HepG2 (cell line): ENCODE measurements at regions not wholly inside any gene's neighbourhood (a gene's known extent, or its start where the extent isn't known, plus 50 kb on each side); places are given as distances from the start of the nearest gene placed in this dataset.

Experiments
- ATAC-seq: fragments of 200-7000 bp; cut with Tn5 transposase; 3 replicates; pipeline ENCODE4 v1.9.1; 2020; ENCODE audit warnings: mild to moderate bottlenecking, moderate library complexity
- BruUV-seq: library from RNA; stranded (reverse); fragments of 400-500 nt; replicated peaks from 2 replicates; lab custom pipeline; 2021; lab: Mats Ljungman, UMichigan
- CTCF ChIA-PET: fragments of 300-600 bp; formaldehyde crosslinking; extraction: SDS; loops from one replicate; lab custom pipeline; 2021; ENCODE audit warnings: low total read pairs, inconsistent platforms, low intra/inter-chr PET ratio; lab: Yijun Ruan, JAX
- POLR2A ChIA-PET: fragments of 350-600 bp; sonication (Branson Sonifier 250); formaldehyde crosslinking; loops from one replicate; lab custom pipeline; 2020; ENCODE audit warnings: antibody characterized with exemption, inconsistent platforms; lab: Yijun Ruan, JAX
- DNase-seq: peaks from one replicate; pipeline ENCODE4 v3.0.0-alpha.2; 2015; ENCODE audit warnings: low spot score
- FAIRE-seq: peaks from 3 replicates; lab custom pipeline; 2011; peaks lifted over from hg19 to GRCh38; lab: Jason Lieb, UNC
- H2AFZ ChIP-seq: one replicate; pipeline ENCODE4 v1.6.1; 2011; ENCODE audit warnings: low read length, inconsistent platforms
- H3K27ac ChIP-seq: fragments of 300-600 bp; 3 replicates; pipeline ENCODE4 v1.8.0; 2011; ENCODE audit warnings: mixed run types, mild to moderate bottlenecking, mixed read lengths, low read length, inconsistent platforms; ENCODE audit not compliant: insufficient read depth; ENCODE audit errors: extremely low read length
- H3K27me3 ChIP-seq, 2 experiments: fragments of 200-600 bp in 1 of 2; 2 replicates in 1 of 2; 3 replicates in 1 of 2; pipeline versions ENCODE4 v1.6.0 to v1.8.0; 2011; ENCODE audit warnings: low read length in 2 of 2, mild to moderate bottlenecking in 2 of 2, moderate library complexity in 2 of 2, inconsistent platforms in 1 of 2; ENCODE audit not compliant: insufficient read depth in 2 of 2, control insufficient read depth in 1 of 2
- H3K36me3 ChIP-seq, 2 experiments: fragments of 200-600 bp in 1 of 2; replicated peaks in 1 of 2; 2 replicates in 1 of 2; 3 replicates in 1 of 2; pipeline versions ENCODE4 v1.5.1 to v1.8.0; 2011; ENCODE audit warnings: low read length in 2 of 2, inconsistent platforms in 1 of 2; ENCODE audit not compliant: insufficient read depth in 2 of 2, control insufficient read depth in 1 of 2
- H3K4me1 ChIP-seq: 2 replicates; pipeline ENCODE4 v1.5.1; 2012; ENCODE audit warnings: low read length, inconsistent platforms; ENCODE audit not compliant: insufficient read depth
- H3K4me2 ChIP-seq: 2 replicates; pipeline ENCODE4 v1.6.0; 2011; ENCODE audit warnings: low read depth, low read length, inconsistent platforms
- H3K4me3 ChIP-seq, 3 experiments: fragments of 200-600 bp in 1 of 3; sonication (generic), shearing (Covaris generic) in 1 of 3; replicated peaks in 1 of 3; 2 replicates each; pipeline ENCODE4 v1.5.1; 2011 to 2016; ENCODE audit warnings: low read length in 3 of 3, inconsistent platforms in 2 of 3, low read depth in 2 of 3, mild to moderate bottlenecking in 2 of 3, control low read depth in 1 of 3, mixed read lengths in 1 of 3; ENCODE audit not compliant: insufficient read depth in 1 of 3
- H3K79me2 ChIP-seq: one replicate; pipeline ENCODE4 v1.6.1; 2011; ENCODE audit warnings: low read length, inconsistent platforms; ENCODE audit not compliant: insufficient read depth
- H3K9ac ChIP-seq: 2 replicates; pipeline ENCODE4 v1.6.0; 2011; ENCODE audit warnings: mild to moderate bottlenecking, low read depth, low read length, inconsistent platforms; ENCODE audit not compliant: insufficient read depth
- H3K9me3 ChIP-seq: 2 replicates; pipeline ENCODE4 v1.5.1; 2012; ENCODE audit warnings: mild to moderate bottlenecking, low read length
- H4K20me1 ChIP-seq: 2 replicates; pipeline ENCODE4 v1.6.0; 2011; ENCODE audit warnings: inconsistent platforms, mild to moderate bottlenecking, low read length, moderate library complexity; ENCODE audit not compliant: insufficient read depth
- ATF7 ChIP-seq, 2 experiments: fragments of 450-650 bp in 1 of 2; sonication (generic) in 1 of 2; formaldehyde crosslinking in 1 of 2; IDR thresholded peaks; 2 replicates each; pipeline versions ENCODE4 v1.4.0 to v1.6.1; 2016 to 2020; ENCODE audit warnings: antibody characterized with exemption in 1 of 2, mild to moderate bottlenecking in 1 of 2, missing genetic modification reagents in 1 of 2
- CREB1 ChIP-seq, 2 experiments: fragments of 450-650 bp in 1 of 2; IDR thresholded peaks; 2 replicates each; pipeline ENCODE4 v1.6.1; 2016 to 2017; ENCODE audit warnings: control low read depth in 1 of 2, mild to moderate bottlenecking in 1 of 2, missing compliant biosample characterization in 1 of 2, missing genetic modification characterization in 1 of 2
- MXD4 ChIP-seq: IDR thresholded peaks from 2 replicates; pipeline ENCODE4 v1.6.1; 2016; ENCODE audit warnings: mild to moderate bottlenecking, missing biosample characterization, missing genetic modification reagents
- NFRKB ChIP-seq: fragments of 450-650 bp; IDR thresholded peaks from 2 replicates; pipeline ENCODE4 v1.6.1; 2017
- POGZ ChIP-seq: sonication (generic); formaldehyde crosslinking; IDR thresholded peaks from 2 replicates; pipeline ENCODE4 v1.4.0; 2020; ENCODE audit warnings: mild to moderate bottlenecking, missing genetic modification reagents
- PTBP1 ChIP-seq: fragments of 200-400 bp; formaldehyde crosslinking; IDR thresholded peaks from 2 replicates; pipeline ENCODE4 v1.6.1; 2018; ENCODE audit warnings: low read length, low read depth; ENCODE audit not compliant: poor library complexity, severe bottlenecking
- RBAK ChIP-seq: sonication (generic); formaldehyde crosslinking; IDR thresholded peaks from 2 replicates; pipeline ENCODE4 v1.5.1; 2020; ENCODE audit warnings: mild to moderate bottlenecking, missing genetic modification reagents
- SMAD3 ChIP-seq: sonication (generic); formaldehyde crosslinking; IDR thresholded peaks from 2 replicates; pipeline ENCODE4 v1.4.0; 2020; ENCODE audit warnings: missing genetic modification reagents
- SOX6 ChIP-seq, 2 experiments: fragments of 450-650 bp in 1 of 2; sonication (generic) in 1 of 2; formaldehyde crosslinking in 1 of 2; IDR thresholded peaks; 2 replicates each; pipeline versions ENCODE4 v1.4.0 to v1.6.1; 2017 to 2020; ENCODE audit warnings: antibody characterized with exemption in 1 of 2, mild to moderate bottlenecking in 1 of 2, missing genetic modification reagents in 1 of 2
- SP140L ChIP-seq: sonication (generic); formaldehyde crosslinking; IDR thresholded peaks from 2 replicates; pipeline ENCODE4 v1.4.0; 2020; ENCODE audit warnings: missing genetic modification reagents, borderline replicate concordance
- THYN1 ChIP-seq: sonication (generic); formaldehyde crosslinking; IDR thresholded peaks from 2 replicates; pipeline ENCODE4 v1.8.1; 2023; ENCODE audit warnings: low read depth, mild to moderate bottlenecking, moderate library complexity, missing genetic modification reagents, borderline replicate concordance
- ZC3H4 ChIP-seq: sonication (generic); formaldehyde crosslinking; IDR thresholded peaks from 2 replicates; pipeline ENCODE4 v1.4.0; 2020; ENCODE audit warnings: missing genetic modification reagents, borderline replicate concordance
- ZIK1 ChIP-seq: sonication (generic); formaldehyde crosslinking; IDR thresholded peaks from 2 replicates; pipeline ENCODE4 v1.5.0; 2020; ENCODE audit warnings: mild to moderate bottlenecking, low read depth, missing genetic modification reagents, borderline replicate concordance
- ZNF501 ChIP-seq: sonication (generic); formaldehyde crosslinking; IDR thresholded peaks from 2 replicates; pipeline ENCODE4 v1.5.1; 2020; ENCODE audit warnings: mild to moderate bottlenecking, moderate library complexity, missing genetic modification reagents
- WGBS: methylation state at CpG from one replicate; pipeline ENCODE4 v1.1.6; 2017; ENCODE audit warnings: low lambda C conversion rate; 5-methylcytosine and 5-hydroxymethylcytosine counted together
- in situ Hi-C: cut with HindIII; loops from 2 replicates; pipeline ENCODE4 v1.10.0; 2017; ENCODE audit warnings: low pct_unique_long_range_greater_than_20kb; ENCODE audit not compliant: extremely low pct_ligation_motif_present
- intact Hi-C: fragments of 100-400 bp; cut with micrococcal nuclease; formaldehyde crosslinking; loops from one replicate; pipeline ENCODE4 v1.10.0; 2022; ENCODE audit not compliant: unreplicated experiment
- TF ChIP-seq, protein P1 (sequence below): IDR thresholded peaks from 2 replicates; pipeline ENCODE4 v1.6.1; 2016; ENCODE audit warnings: missing biosample characterization, missing genetic modification reagents, low read depth

DNA sequence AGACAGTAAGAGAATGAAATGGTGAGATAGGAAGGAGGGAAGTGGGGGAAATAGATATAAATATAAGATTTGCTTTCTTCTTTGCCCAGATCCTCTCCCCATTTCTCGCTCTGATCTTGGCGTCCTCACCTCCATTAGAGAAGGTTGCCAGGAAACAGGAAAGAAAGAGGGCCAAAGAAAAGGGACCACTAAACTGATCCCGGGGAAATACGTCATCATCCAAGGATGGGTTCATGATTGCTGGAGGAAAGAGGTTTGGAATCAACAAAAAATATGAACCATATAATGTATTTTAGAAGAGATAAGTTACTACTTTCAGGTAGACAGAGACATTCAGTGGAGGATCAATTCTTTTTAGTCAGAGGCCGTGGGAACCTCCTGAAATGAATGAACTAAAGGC, 536.0 kb downstream of the HAPSTR1 start:
- H3K27ac ChIP-seq: no peak overlapping the region
- in situ Hi-C loops (no loop called here), intact Hi-C loops (no loop called here)
- no peak overlapping the region for H3K9ac ChIP-seq
- no TSS peak for BruUV-seq
- H3K4me3 ChIP-seq: no peak overlapping the region
- no peak overlapping the region for H2AFZ ChIP-seq
- H3K36me3 ChIP-seq: no peaks in the 10 kb centered on the region
- no peaks in the 10 kb centered on the region for H3K79me2 ChIP-seq
- H3K4me2 ChIP-seq: no peak overlapping the region
- CTCF ChIA-PET: no interaction called here
- H4K20me1 ChIP-seq: no peaks in the 10 kb centered on the region
- H3K27me3 ChIP-seq: no peaks in the 10 kb centered on the region; a peak in 1 of 5 replicates
- no peaks in the 10 kb centered on the region for H3K4me1 ChIP-seq
- FAIRE-seq (no peak), ATAC-seq (no peak), DNase-seq (no peak)
- POLR2A ChIA-PET: no interaction called here
- TF ChIP-seq MXD4 (CRISPR knock-in tag) (no peak), SP140L (CRISPR knock-in tag) (no peak), ZC3H4 (CRISPR knock-in tag) (no peak), NFRKB (no peak), ATF7 (IDR thresholded peaks at IDR 0.05) (peak; percentile 57), ATF7 (CRISPR knock-in tag; IDR thresholded peaks at IDR 0.05) (no peak), CREB1 (IDR thresholded peaks at IDR 0.05) (peak; percentile 84), CREB1 (CRISPR knock-in tag; IDR thresholded peaks at IDR 0.05) (no peak)
- H3K9me3 ChIP-seq: no peaks in the 10 kb centered on the region
- under 1% methylated on average over 5 of the region's 5 CpGs for WGBS

DNA sequence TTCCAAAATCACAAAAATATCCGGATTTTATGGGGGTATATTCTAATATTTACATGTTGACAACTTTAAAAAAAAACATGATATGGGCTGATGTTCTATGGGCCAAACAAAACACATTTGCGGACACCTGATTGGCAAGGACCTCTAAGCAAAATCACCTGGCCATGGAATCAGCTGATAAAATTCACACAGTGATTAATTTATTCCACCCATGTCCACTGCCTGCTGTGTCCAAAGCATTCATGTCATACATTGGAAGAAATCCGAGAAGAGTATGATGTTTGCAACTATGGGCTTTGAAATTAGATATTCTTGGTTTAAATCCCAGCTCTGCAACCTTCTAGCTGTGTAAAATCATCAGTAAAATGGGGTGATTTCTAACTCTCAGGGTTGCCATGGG, 538.7 kb downstream of the HAPSTR1 start:
- H3K27ac ChIP-seq: no peak overlapping the region
- in situ Hi-C loops: no loop called here
- H3K4me3 ChIP-seq: no peak overlapping the region
- ChIA-PET POLR2A (no interaction called here), CTCF (no interaction called here)
- DNase-seq (no peak), FAIRE-seq (no peak), ATAC-seq (no peak)
- H3K4me1 ChIP-seq: no peaks in the 10 kb centered on the region
- no peaks in the 10 kb centered on the region for H3K9me3 ChIP-seq
- no peaks in the 10 kb centered on the region for H3K36me3 ChIP-seq
- H3K79me2 ChIP-seq: no peaks in the 10 kb centered on the region
- 2% methylated on average over 3 of the region's 3 CpGs for WGBS
- no peaks in the 10 kb centered on the region for H4K20me1 ChIP-seq
- H3K27me3 ChIP-seq: peaks cover 2 to 7% of the 10 kb centered on the region in 2 experiments; a peak in 2 of 5 replicates
- intact Hi-C loops: no loop called here
- H2AFZ ChIP-seq: no peak overlapping the region
- H3K9ac ChIP-seq: no peak overlapping the region
- no peak overlapping the region for H3K4me2 ChIP-seq
- BruUV-seq: no TSS peak
- TF ChIP-seq SMAD3 (no peak), ZNF501 (CRISPR knock-in tag) (no peak), SOX6 (IDR thresholded peaks at IDR 0.05) (no peak), SOX6 (CRISPR knock-in tag; IDR thresholded peaks at IDR 0.05) (no peak), ZIK1 (CRISPR knock-in tag) (no peak), RBAK (CRISPR knock-in tag) (no peak), POGZ (no peak), THYN1 (CRISPR knock-in tag) (no peak), PTBP1 (no peak)
- TF ChIP-seq, protein P1, sequence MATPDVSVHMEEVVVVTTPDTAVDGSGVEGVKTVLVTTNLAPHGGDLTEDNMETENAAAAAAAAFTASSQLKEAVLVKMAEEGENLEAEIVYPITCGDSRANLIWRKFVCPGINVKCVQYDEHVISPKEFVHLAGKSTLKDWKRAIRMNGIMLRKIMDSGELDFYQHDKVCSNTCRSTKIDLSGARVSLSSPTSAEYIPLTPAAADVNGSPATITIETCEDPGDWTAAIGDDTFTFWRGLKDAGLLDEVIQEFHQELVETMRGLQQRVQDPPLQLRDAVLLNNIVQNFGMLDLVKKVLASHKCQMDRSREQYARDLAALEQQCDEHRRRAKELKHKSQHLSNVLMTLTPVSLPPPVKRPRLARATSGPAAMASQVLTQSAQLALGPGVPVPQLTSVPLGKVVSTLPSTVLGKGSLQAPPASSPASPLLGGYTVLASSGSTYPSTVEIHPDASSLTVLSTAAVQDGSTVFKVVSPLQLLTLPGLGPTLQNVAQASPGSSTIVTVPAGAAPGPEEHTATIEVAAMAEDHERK: no peak
